Neuronal stem cell (in vitro differentiated cells): ENCODE measurements at regions not wholly inside any gene's neighbourhood (a gene's known extent, or its start where the extent isn't known, plus 50 kb on each side); places are given as distances from the start of the nearest gene placed in this dataset.
A peak's percentile ranks its signal among the peaks of the same experiment; 100 is the strongest.

Experiments
- DNase-seq: peaks from one replicate; pipeline ENCODE4 v3.0.0-alpha.2; 2013; ENCODE audit warnings: low spot score
- H2AFZ ChIP-seq: one replicate; pipeline ENCODE4 v1.6.1; 2013; ENCODE audit warnings: mild to moderate bottlenecking, low read length, inconsistent platforms
- H2AK5ac ChIP-seq: 2 replicates; pipeline ENCODE4 v1.6.1; 2013; ENCODE audit warnings: low read depth, mild to moderate bottlenecking, inconsistent platforms, low read length, moderate library complexity, mixed read lengths
- H2BK120ac ChIP-seq: 2 replicates; pipeline ENCODE4 v1.6.1; 2013; ENCODE audit warnings: low read depth, mild to moderate bottlenecking, inconsistent platforms, low read length, moderate library complexity, mixed read lengths
- H2BK12ac ChIP-seq: one replicate; pipeline ENCODE4 v1.6.1; 2013; ENCODE audit warnings: low read length, inconsistent platforms
- H2BK15ac ChIP-seq: 2 replicates; pipeline ENCODE4 v1.6.1; 2013; ENCODE audit warnings: mild to moderate bottlenecking, low read length, inconsistent platforms, mixed read lengths
- H2BK5ac ChIP-seq: one replicate; pipeline ENCODE4 v1.6.1; 2013; ENCODE audit warnings: inconsistent platforms, mild to moderate bottlenecking, low read length, moderate library complexity
- H3K14ac ChIP-seq: one replicate; pipeline ENCODE4 v1.6.1; 2013; ENCODE audit warnings: low read length, inconsistent platforms
- H3K18ac ChIP-seq: 2 replicates; pipeline ENCODE4 v1.6.1; 2013; ENCODE audit warnings: low read length, inconsistent platforms
- H3K23ac ChIP-seq: 2 replicates; pipeline ENCODE4 v1.6.1; 2013; ENCODE audit warnings: low read depth, mild to moderate bottlenecking, mixed read lengths, low read length, inconsistent platforms; ENCODE audit not compliant: poor library complexity
- H3K27ac ChIP-seq: replicated peaks from 3 replicates; pipeline ENCODE4 v1.5.1; 2013; ENCODE audit warnings: low read length, inconsistent platforms
- H3K27me3 ChIP-seq, 3 experiments: 2 replicates each; pipeline ENCODE4 v1.6.1; 2013; ENCODE audit warnings: low read length in 3 of 3, mild to moderate bottlenecking in 2 of 3, inconsistent platforms in 1 of 3, low read depth in 1 of 3, mixed read lengths in 1 of 3, moderate library complexity in 1 of 3; ENCODE audit not compliant: control insufficient read depth in 3 of 3, insufficient read depth in 3 of 3
- H3K36me3 ChIP-seq, 2 donors: replicated peaks in 1 of 2; 2 replicates each; pipeline ENCODE4 v1.6.1; 2013; ENCODE audit warnings: low read length in 2 of 2; ENCODE audit not compliant: control insufficient read depth in 2 of 2, insufficient read depth in 2 of 2
- H3K4ac ChIP-seq: 2 replicates; pipeline ENCODE4 v1.6.1; 2013; ENCODE audit warnings: inconsistent platforms, mild to moderate bottlenecking, low read length, moderate library complexity
- H3K4me1 ChIP-seq, 2 donors: 1 replicate in 1 of 2; 2 replicates in 1 of 2; pipeline ENCODE4 v1.6.1; 2013; ENCODE audit warnings: low read length in 2 of 2, low read depth in 1 of 2; ENCODE audit not compliant: control insufficient read depth in 2 of 2, insufficient read depth in 1 of 2
- H3K4me2 ChIP-seq: one replicate; pipeline ENCODE4 v1.6.1; 2013; ENCODE audit warnings: mild to moderate bottlenecking, low read length, inconsistent platforms; ENCODE audit not compliant: insufficient read depth, poor library complexity, severe bottlenecking
- H3K4me3 ChIP-seq, 2 donors: 2 replicates each; pipeline ENCODE4 v1.5.1; 2013; ENCODE audit warnings: low read length in 2 of 2, mild to moderate bottlenecking in 2 of 2, inconsistent platforms in 1 of 2, moderate library complexity in 1 of 2
- H3K79me1 ChIP-seq: one replicate; pipeline ENCODE4 v1.6.1; 2013; ENCODE audit warnings: low read depth, mild to moderate bottlenecking, inconsistent platforms, low read length, moderate library complexity
- H3K9ac ChIP-seq: one replicate; pipeline ENCODE4 v1.6.1; 2013; ENCODE audit warnings: mild to moderate bottlenecking, low read depth, low read length, inconsistent platforms; ENCODE audit not compliant: poor library complexity
- H3K9me3 ChIP-seq, 2 donors: replicated peaks in 1 of 2; 2 replicates each; pipeline versions ENCODE3 to v1.6.1; 2013; ENCODE audit warnings: low read length in 2 of 2, mild to moderate bottlenecking in 2 of 2, inconsistent platforms in 1 of 2, low read depth in 1 of 2, mixed read lengths in 1 of 2, moderate library complexity in 1 of 2; ENCODE audit not compliant: control insufficient read depth in 2 of 2, insufficient read depth in 1 of 2
- H4K8ac ChIP-seq: one replicate; pipeline ENCODE4 v1.6.1; 2013; ENCODE audit warnings: low read depth, mild to moderate bottlenecking, inconsistent platforms, low read length, moderate library complexity
- H4K91ac ChIP-seq: one replicate; pipeline ENCODE4 v1.6.1; 2013; ENCODE audit warnings: low read length, low read depth, mild to moderate bottlenecking, inconsistent platforms; ENCODE audit not compliant: poor library complexity
- WGBS, 2 donors: extraction: QIAGEN DNeasy Blood & Tissue Kit; methylation state at CpG; one replicate each; pipeline ENCODE4 v1.1.7; 2013; ENCODE audit warnings: missing lambda C conversion rate in 2 of 2, mixed read lengths in 1 of 2; ENCODE audit not compliant: insufficient read length in 2 of 2, insufficient replicate concordance in 1 of 2; ENCODE audit errors: extremely low coverage in 2 of 2; 5-methylcytosine and 5-hydroxymethylcytosine counted together

DNA sequence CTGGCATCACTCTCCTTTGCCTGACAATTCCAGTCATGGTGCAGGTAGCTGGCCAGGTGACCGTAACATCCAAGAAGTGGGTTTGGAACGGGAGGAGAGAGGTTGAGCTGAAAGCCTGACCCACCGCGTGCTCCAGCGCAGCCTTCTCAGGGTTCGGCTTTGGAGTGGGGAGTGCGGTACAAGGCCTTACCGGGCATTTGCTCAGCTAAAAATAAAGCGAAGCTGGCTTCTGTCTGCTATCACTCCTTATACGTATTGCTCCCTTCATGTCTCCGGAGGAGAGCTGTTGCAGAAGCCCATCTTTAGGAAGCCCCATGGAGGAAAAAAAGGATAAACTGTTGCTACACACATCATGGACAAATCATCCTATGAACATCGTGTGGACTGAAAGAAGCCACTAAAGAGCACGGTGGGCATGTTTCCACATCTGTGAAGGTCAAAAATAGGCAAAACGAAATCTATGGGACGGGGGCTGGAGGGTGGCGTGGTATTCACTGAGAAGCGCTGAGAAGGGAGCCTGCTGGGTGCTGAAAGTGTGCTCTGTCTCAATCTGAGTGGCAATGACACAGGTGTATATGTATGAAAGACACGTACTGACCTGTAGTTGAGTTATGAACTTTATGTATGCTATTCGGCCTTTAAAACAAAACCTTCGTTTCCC, 57.2 kb upstream of the TAB2 start:
- Histone ChIP-seq H3K18ac (no peak overlapping the region), H2BK15ac (no peak overlapping the region), H3K4ac (no peak overlapping the region), H3K9ac (no peak overlapping the region), H3K23ac (no peak overlapping the region), H2AK5ac (no peak overlapping the region), H3K14ac (no peak overlapping the region), H3K4me1 (peaks cover 1 to 11% of the 10 kb centered on the region in 2 donors), H3K79me1 (no peaks in the 10 kb centered on the region), H3K36me3 (no peaks in the 10 kb centered on the region), H3K4me3 (no peak overlapping the region), H3K27ac (no peak overlapping the region), H4K8ac (no peak overlapping the region), H4K91ac (no peak overlapping the region), H2AFZ (no peak overlapping the region), H2BK5ac (no peak overlapping the region), H3K27me3 (no peaks in the 10 kb centered on the region), H2BK12ac (no peak overlapping the region), H3K4me2 (no peak overlapping the region), H3K9me3 (no peaks in the 10 kb centered on the region), H2BK120ac (no peak overlapping the region)
- no peak for DNase-seq
- no CpG with 5 or more reads among the region's 20 CpGs for WGBS, 2 donors

DNA sequence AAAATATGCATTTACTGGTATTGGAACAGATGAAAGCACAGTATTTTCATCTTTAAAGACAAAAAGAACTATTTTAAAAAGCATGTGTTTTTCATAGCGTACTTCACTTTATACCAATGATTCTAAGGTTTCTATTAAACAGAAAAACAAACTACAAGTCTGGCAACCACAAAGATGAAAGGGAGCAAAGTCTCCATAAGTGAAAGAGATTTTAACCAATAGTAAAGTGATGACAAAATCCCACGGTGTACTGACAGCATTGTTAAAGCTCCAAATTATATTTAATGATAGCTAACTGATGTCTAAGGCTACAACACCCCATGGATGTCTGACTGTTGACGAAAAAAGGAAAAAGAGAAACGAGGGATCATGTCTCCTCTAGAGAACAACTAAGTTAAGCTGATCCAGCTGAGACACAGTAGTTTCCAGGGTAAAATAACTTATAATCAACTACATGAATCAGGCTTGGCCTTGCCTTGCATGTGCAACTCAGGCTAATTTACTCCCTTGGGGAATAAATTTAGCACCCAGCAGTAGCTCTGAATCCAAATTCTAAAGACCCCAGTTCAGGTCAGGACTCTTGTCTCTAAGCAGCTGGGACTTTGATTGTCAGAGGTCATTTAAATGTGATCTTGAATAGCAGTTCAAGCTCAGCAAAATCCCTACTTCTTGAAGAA, 56.0 kb upstream of the TAB2 start:
- Histone ChIP-seq H4K91ac (no peak overlapping the region), H2BK120ac (no peak overlapping the region), H2AFZ (peak overlapping the region; percentile 55), H3K27ac (no peak overlapping the region), H3K4me2 (no peak overlapping the region), H3K36me3 (no peaks in the 10 kb centered on the region), H3K27me3 (no peaks in the 10 kb centered on the region), H3K4ac (no peak overlapping the region), H2BK12ac (no peak overlapping the region), H3K18ac (no peak overlapping the region), H3K4me3 (no peak overlapping the region), H2BK5ac (no peak overlapping the region), H3K79me1 (no peaks in the 10 kb centered on the region), H3K23ac (no peak overlapping the region), H4K8ac (no peak overlapping the region), H3K9me3 (no peaks in the 10 kb centered on the region), H2BK15ac (no peak overlapping the region), H3K4me1 (peaks cover 1 to 11% of the 10 kb centered on the region in 2 donors), H3K14ac (no peak overlapping the region), H3K9ac (no peak overlapping the region), H2AK5ac (no peak overlapping the region)
- no CpG with 5 or more reads among the region's 4 CpGs for WGBS, 2 donors
- DNase-seq = no peak

- Histone ChIP-seq H2AFZ (no peak overlapping the region), H3K79me1 (no peaks in the 10 kb centered on the region), H4K91ac (no peak overlapping the region), H3K4me1 (peaks cover 1 to 11% of the 10 kb centered on the region in 2 donors), H3K4me2 (no peak overlapping the region), H4K8ac (no peak overlapping the region), H2BK5ac (no peak overlapping the region), H3K36me3 (no peaks in the 10 kb centered on the region), H3K4me3 (no peak overlapping the region), H3K27ac (no peak overlapping the region), H3K9ac (no peak overlapping the region), H2BK15ac (no peak overlapping the region), H3K18ac (no peak overlapping the region), H2BK120ac (no peak overlapping the region), H3K4ac (no peak overlapping the region), H3K27me3 (no peaks in the 10 kb centered on the region), H3K9me3 (no peaks in the 10 kb centered on the region), H2AK5ac (no peak overlapping the region), H2BK12ac (no peak overlapping the region), H3K23ac (no peak overlapping the region), H3K14ac (no peak overlapping the region)
- no CpG with 5 or more reads among the region's 2 CpGs for WGBS, 2 donors
- no peak for DNase-seq
Measured at GRCh38 chr6:149263321-149263720, 54.2 kb upstream of the TAB2 start.

GRCh38 chr6:149264629-149265028, 52.9 kb upstream of the TAB2 start:
- H3K9ac ChIP-seq = no peak overlapping the region
- no CpG with 5 or more reads among the region's 5 CpGs for WGBS, 2 donors
- no peaks in the 10 kb centered on the region for H3K9me3 ChIP-seq
- H4K91ac ChIP-seq = no peak overlapping the region
- H3K36me3 ChIP-seq = no peaks in the 10 kb centered on the region
- H3K79me1 ChIP-seq = no peaks in the 10 kb centered on the region
- no peak overlapping the region for H3K14ac ChIP-seq
- DNase-seq = no peak
- no peaks in the 10 kb centered on the region for H3K27me3 ChIP-seq
- H2BK15ac ChIP-seq = no peak overlapping the region
- H2AK5ac ChIP-seq = no peak overlapping the region
- no peak overlapping the region for H2BK12ac ChIP-seq
- H3K18ac ChIP-seq = no peak overlapping the region
- peaks cover 1 to 8% of the 10 kb centered on the region in 2 donors for H3K4me1 ChIP-seq
- H3K23ac ChIP-seq = no peak overlapping the region
- no peak overlapping the region for H3K4me2 ChIP-seq
- no peak overlapping the region for H3K4ac ChIP-seq
- no peak overlapping the region for H4K8ac ChIP-seq
- H3K27ac ChIP-seq = no peak overlapping the region
- no peak overlapping the region for H2AFZ ChIP-seq
- no peak overlapping the region for H2BK5ac ChIP-seq
- H2BK120ac ChIP-seq = no peak overlapping the region
- H3K4me3 ChIP-seq = no peak overlapping the region
